PFSK-1 (cell line): ENCODE measurements at regions not wholly inside any gene's neighbourhood (a gene's known extent, or its start where the extent isn't known, plus 50 kb on each side); places are given as distances from the start of the nearest gene placed in this dataset.

Experiments used
- FOXP2 ChIP-seq: optimal IDR thresholded peaks from 2 replicates; pipeline ENCODE3; 2011; ENCODE audit warnings: borderline replicate concordance, control low read depth, inconsistent platforms; ENCODE audit not compliant: insufficient read depth; ENCODE audit errors: extremely low read length, extremely low read depth
- POLR2AphosphoS5 ChIP-seq: IDR thresholded peaks from 2 replicates; pipeline ENCODE4 v1.6.1; 2012; ENCODE audit warnings: low read depth, mild to moderate bottlenecking, control low read depth, low read length, moderate library complexity
- REST ChIP-seq, 2 experiments: IDR thresholded peaks; 2 replicates each; pipeline versions ENCODE4 v1.6.1 to v1.8.0; 2011 to 2012; ENCODE audit warnings: low read depth in 2 of 2, low read length in 2 of 2, control low read depth in 1 of 2, inconsistent platforms in 1 of 2, mild to moderate bottlenecking in 1 of 2, moderate library complexity in 1 of 2; ENCODE audit not compliant: insufficient read depth in 1 of 2
- SIN3A ChIP-seq: IDR thresholded peaks from 2 replicates; pipeline ENCODE4 v1.6.1; 2012; ENCODE audit warnings: mild to moderate bottlenecking, low read length, moderate library complexity, borderline replicate concordance; ENCODE audit not compliant: insufficient read depth
- TAF1 ChIP-seq: IDR thresholded peaks from 2 replicates; pipeline ENCODE4 v1.6.1; 2012; ENCODE audit warnings: low read length, control low read depth, borderline replicate concordance; ENCODE audit not compliant: insufficient read depth

DNA sequence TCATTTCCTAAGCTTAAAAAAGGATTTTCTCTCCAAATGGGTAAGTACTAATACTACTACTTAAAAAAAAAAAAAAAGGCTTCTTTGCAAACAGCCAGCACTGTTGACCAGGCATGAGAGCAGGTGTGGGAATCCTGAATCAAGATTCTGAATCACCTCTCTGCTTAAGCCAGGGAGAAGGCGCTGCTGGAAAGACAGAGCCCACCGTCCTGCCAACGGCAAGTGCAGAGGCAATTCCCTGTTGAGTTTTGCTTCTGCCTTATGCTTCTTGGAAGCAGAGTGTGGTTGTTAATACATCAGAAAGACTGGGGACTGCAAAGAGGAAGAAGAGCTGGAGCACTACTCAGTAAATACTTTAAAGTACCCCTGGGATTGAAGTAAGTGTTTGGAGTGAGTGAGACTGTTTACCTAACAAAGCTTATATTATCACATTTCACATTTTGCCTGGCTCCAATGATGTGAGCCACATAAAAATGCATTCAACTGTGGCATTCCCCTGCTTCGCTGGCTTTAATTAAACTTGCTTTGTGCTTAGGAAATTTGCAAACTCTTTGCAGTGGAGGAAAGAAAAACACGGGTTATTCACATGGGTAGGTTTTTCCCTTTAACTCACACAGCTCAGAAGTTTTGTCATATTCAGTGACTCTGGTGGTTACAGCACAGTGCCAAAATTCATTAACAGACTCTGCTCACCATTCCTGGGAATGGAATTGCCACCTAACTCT, 86.0 kb upstream of the KIF2B start:
- TF ChIP-seq FOXP2: no peak
- no peak for TF ChIP-seq TAF1
- no peak for TF ChIP-seq POLR2AphosphoS5
- TF ChIP-seq REST (IDR thresholded peaks at IDR 0.05; ENCODE audit: insufficient read depth in 1 of 2, low read depth in 2 of 2, low read length in 2 of 2): no peak
- no peak for TF ChIP-seq SIN3A

- TF ChIP-seq SIN3A (no peak), POLR2AphosphoS5 (no peak), REST (IDR thresholded peaks at IDR 0.05; ENCODE audit: insufficient read depth in 1 of 2, low read depth in 2 of 2, low read length in 2 of 2) (no peak), TAF1 (no peak), FOXP2 (no peak)
Measured at GRCh38 chr17:53724726-53725125, 98.0 kb upstream of the KIF2B start.

DNA sequence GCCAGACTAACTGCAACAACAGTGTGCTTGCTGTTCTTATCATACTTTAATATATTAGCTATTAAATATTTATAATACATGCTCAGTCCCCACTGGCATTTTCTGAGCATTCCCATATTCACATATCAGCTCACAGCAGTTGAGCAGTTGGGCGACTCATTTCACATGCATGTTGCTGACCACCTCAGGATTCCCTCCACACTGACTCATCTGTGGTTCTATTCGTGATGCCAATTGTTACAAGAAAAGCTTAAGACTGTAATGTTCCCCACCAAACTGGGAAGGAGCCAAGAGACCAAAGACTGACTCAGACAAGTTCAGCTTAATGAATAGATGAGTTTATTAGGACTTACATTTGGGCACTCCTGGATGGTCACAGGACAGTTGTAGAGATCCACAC, 100.3 kb upstream of the KIF2B start:
- TF ChIP-seq FOXP2 (no peak), REST (IDR thresholded peaks at IDR 0.05; ENCODE audit: insufficient read depth in 1 of 2, low read depth in 2 of 2, low read length in 2 of 2) (no peak), POLR2AphosphoS5 (no peak), SIN3A (no peak), TAF1 (no peak)

GRCh38 chr17:53721101-53721500, 101.6 kb upstream of the KIF2B start:
- TF ChIP-seq REST (IDR thresholded peaks at IDR 0.05; ENCODE audit: insufficient read depth in 1 of 2, low read depth in 2 of 2, low read length in 2 of 2) (no peak), POLR2AphosphoS5 (no peak), FOXP2 (no peak), SIN3A (no peak), TAF1 (no peak)

DNA sequence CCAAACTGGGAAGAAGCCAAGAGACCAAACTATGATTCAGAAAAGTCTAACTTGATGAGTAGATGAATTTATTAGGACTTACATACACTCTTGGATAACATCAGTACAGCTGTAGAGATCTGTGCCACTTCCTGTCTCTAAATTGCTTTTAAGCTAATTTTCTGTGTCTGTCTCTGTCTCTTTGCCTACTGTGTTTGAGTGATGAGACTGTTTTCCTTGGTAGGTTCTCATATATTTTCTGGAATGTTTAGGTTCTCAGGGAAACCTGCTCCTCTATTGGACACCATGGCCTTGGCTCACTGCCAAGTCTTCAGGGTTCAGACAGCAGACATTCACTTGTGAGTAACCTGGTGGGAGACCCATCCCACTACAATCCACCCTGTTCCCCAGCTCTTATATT, 103.5 kb upstream of the KIF2B start:
- no peak for TF ChIP-seq POLR2AphosphoS5
- no peak for TF ChIP-seq TAF1
- no peak for TF ChIP-seq FOXP2
- no peak for TF ChIP-seq REST (IDR thresholded peaks at IDR 0.05; ENCODE audit: insufficient read depth in 1 of 2, low read depth in 2 of 2, low read length in 2 of 2)
- TF ChIP-seq SIN3A: no peak
